SK-N-SH treated with all-trans-retinoic acid at 6 μM for 48 hours (cell line): ENCODE measurements at regions not wholly inside any gene's neighbourhood (a gene's known extent, or its start where the extent isn't known, plus 50 kb on each side); places are given as distances from the start of the nearest gene placed in this dataset.

ENCODE experiments used
- ATAC-seq: fragments of 200-7000 bp; cut with Tn5 transposase; 3 replicates; pipeline ENCODE4 v1.9.1; 2020; ENCODE audit warnings: mild to moderate bottlenecking, moderate library complexity
- BACH2 ChIP-seq: fragments of 250-450 bp; sonication (Bioruptor Pico); IDR thresholded peaks from 2 replicates; pipeline ENCODE4 v1.9.0; 2021; ENCODE audit warnings: mild to moderate bottlenecking, borderline replicate concordance
- CREB5 ChIP-seq: fragments of 250-450 bp; sonication (Bioruptor Pico); IDR thresholded peaks from 2 replicates; pipeline ENCODE4 v1.5.1; 2020; ENCODE audit warnings: low read depth, mild to moderate bottlenecking, moderate library complexity
- CSDC2 ChIP-seq: fragments of 250-450 bp; sonication (Bioruptor Pico); IDR thresholded peaks from 2 replicates; pipeline ENCODE4 v1.5.0; 2020; ENCODE audit warnings: mild to moderate bottlenecking, moderate library complexity
- ESRRG ChIP-seq: fragments of 250-450 bp; sonication (Bioruptor Pico); IDR thresholded peaks from 2 replicates; pipeline ENCODE4 v1.6.1; 2021; ENCODE audit warnings: mild to moderate bottlenecking
- GLIS3 ChIP-seq: fragments of 250-450 bp; sonication (Bioruptor Pico); IDR thresholded peaks from 2 replicates; pipeline ENCODE4 v1.5.0; 2020; ENCODE audit warnings: mild to moderate bottlenecking, moderate library complexity
- ISL1 ChIP-seq: fragments of 250-450 bp; sonication (Bioruptor Pico); IDR thresholded peaks from 2 replicates; pipeline ENCODE4 v2.1.2; 2022; ENCODE audit warnings: mild to moderate bottlenecking, moderate library complexity
- OSR1 ChIP-seq: fragments of 250-450 bp; sonication (Bioruptor Pico); IDR thresholded peaks from 2 replicates; pipeline ENCODE4 v1.8.0; 2022; ENCODE audit warnings: moderate library complexity, mild to moderate bottlenecking, inconsistent platforms
- PATZ1 ChIP-seq: fragments of 250-450 bp; sonication (Bioruptor Pico); IDR thresholded peaks from 2 replicates; pipeline ENCODE4 v1.8.0; 2020; ENCODE audit warnings: mild to moderate bottlenecking, moderate library complexity, borderline replicate concordance
- POU6F1 ChIP-seq: fragments of 250-450 bp; sonication (Bioruptor Pico); IDR thresholded peaks from 2 replicates; pipeline ENCODE4 v1.8.0; 2021; ENCODE audit warnings: low read depth, mild to moderate bottlenecking, moderate library complexity, borderline replicate concordance
- RARB ChIP-seq: fragments of 250-450 bp; sonication (Bioruptor Pico); IDR thresholded peaks from 2 replicates; pipeline ENCODE4 v1.8.0; 2021; ENCODE audit warnings: mild to moderate bottlenecking, moderate library complexity
- SNAI2 ChIP-seq: fragments of 250-450 bp; sonication (Bioruptor Pico); IDR thresholded peaks from 2 replicates; pipeline ENCODE4 v1.5.0; 2020; ENCODE audit warnings: mild to moderate bottlenecking, moderate library complexity
- TCF4 ChIP-seq: fragments of 250-450 bp; sonication (Bioruptor Pico); IDR thresholded peaks from 2 replicates; pipeline ENCODE4 v1.8.0; 2021; ENCODE audit warnings: mild to moderate bottlenecking, moderate library complexity, borderline replicate concordance
- TOX ChIP-seq: fragments of 250-450 bp; sonication (Bioruptor Pico); IDR thresholded peaks from 2 replicates; pipeline ENCODE4 v1.8.0; 2021; ENCODE audit warnings: mild to moderate bottlenecking, moderate library complexity, borderline replicate concordance
- TSHZ2 ChIP-seq: fragments of 250-450 bp; sonication (Bioruptor Pico); IDR thresholded peaks from 2 replicates; pipeline ENCODE4 v1.5.0; 2020; ENCODE audit warnings: mild to moderate bottlenecking, moderate library complexity
- ZC3H10 ChIP-seq: fragments of 250-450 bp; sonication (Bioruptor Pico); IDR thresholded peaks from 2 replicates; pipeline ENCODE4 v1.5.1; 2021; ENCODE audit warnings: mild to moderate bottlenecking, moderate library complexity
- ZFP3 ChIP-seq: fragments of 250-450 bp; sonication (Bioruptor Pico); IDR thresholded peaks from 2 replicates; pipeline ENCODE4 v1.5.0; 2020; ENCODE audit warnings: mild to moderate bottlenecking, moderate library complexity
- ZFP30 ChIP-seq: fragments of 450-650 bp; formaldehyde crosslinking; IDR thresholded peaks from 2 replicates; pipeline ENCODE4 v1.5.0; 2022; ENCODE audit warnings: mild to moderate bottlenecking, moderate library complexity
- ZNF565 ChIP-seq: fragments of 450-650 bp; formaldehyde crosslinking; conservative IDR thresholded peaks from 2 replicates; pipeline ENCODE4 v1.5.0; 2020; ENCODE audit warnings: low read depth, mild to moderate bottlenecking, moderate library complexity
- ZNF70 ChIP-seq: fragments of 450-650 bp; formaldehyde crosslinking; IDR thresholded peaks from 2 replicates; pipeline ENCODE4 v1.5.0; 2020; ENCODE audit warnings: mild to moderate bottlenecking, moderate library complexity
- ZNF8 ChIP-seq: fragments of 450-650 bp; formaldehyde crosslinking; IDR thresholded peaks from 2 replicates; pipeline ENCODE4 v1.5.0; 2020; ENCODE audit warnings: mild to moderate bottlenecking, moderate library complexity
- TF ChIP-seq, protein P1 (sequence below): fragments of 250-450 bp; sonication (Bioruptor Pico); IDR thresholded peaks from 2 replicates; pipeline ENCODE4 v1.5.1; 2021; ENCODE audit warnings: mild to moderate bottlenecking, moderate library complexity

DNA sequence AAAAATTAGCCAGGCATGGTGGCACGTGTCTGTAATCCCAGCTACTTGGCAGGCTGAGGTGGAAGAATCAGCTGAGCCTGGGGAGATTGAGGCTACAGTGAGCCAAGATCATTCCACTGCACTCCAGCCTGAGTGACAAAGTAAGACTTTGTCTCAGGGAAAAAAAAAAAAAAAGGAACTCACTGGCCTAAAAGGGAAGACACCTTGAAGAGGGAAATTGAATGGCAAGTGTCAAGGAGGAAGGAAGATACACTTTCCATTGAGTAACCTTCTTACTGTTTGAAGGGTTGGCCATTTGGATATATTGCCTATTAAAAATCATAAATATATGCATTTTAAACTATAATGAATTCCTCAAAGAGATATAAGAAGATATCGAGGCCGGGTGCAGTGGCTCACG lies 147.5 kb upstream of the FAM241A start:
- no peak for ATAC-seq
- TF ChIP-seq, protein P1, sequence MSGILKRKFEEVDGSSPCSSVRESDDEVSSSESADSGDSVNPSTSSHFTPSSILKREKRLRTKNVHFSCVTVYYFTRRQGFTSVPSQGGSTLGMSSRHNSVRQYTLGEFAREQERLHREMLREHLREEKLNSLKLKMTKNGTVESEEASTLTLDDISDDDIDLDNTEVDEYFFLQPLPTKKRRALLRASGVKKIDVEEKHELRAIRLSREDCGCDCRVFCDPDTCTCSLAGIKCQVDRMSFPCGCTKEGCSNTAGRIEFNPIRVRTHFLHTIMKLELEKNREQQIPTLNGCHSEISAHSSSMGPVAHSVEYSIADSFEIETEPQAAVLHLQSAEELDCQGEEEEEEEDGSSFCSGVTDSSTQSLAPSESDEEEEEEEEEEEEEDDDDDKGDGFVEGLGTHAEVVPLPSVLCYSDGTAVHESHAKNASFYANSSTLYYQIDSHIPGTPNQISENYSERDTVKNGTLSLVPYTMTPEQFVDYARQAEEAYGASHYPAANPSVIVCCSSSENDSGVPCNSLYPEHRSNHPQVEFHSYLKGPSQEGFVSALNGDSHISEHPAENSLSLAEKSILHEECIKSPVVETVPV (CRISPR knock-in tag) = no peak
- no peak for TF ChIP-seq SNAI2
- TF ChIP-seq GLIS3 = no peak
- TF ChIP-seq ZNF565 (CRISPR knock-in tag) = no peak
- TF ChIP-seq ISL1 = no peak
- no peak for TF ChIP-seq ESRRG
- TF ChIP-seq ZFP3 = no peak
- no peak for TF ChIP-seq ZNF70 (CRISPR knock-in tag)
- no peak for TF ChIP-seq TSHZ2 (CRISPR knock-in tag)
- TF ChIP-seq BACH2 (CRISPR knock-in tag) = no peak

DNA sequence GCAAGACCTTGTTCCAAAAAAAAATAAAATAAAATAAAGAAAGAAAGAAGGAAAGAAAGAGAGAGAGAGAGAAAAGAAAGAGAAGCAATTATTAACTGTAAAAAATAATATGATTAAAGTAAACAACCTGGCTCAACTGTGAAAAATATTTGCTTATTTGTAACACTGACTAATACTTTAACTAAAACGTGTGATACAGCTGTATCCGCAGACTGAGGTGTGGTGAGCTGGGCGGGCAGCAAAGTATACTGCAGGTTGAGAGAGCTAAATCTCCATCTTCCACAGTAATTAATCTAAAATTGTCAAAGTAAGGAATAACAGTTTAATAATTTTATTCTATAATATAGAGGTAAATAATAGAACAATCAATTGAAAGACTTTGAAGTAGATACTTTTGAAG lies 145.5 kb upstream of the FAM241A start:
- no peak for ATAC-seq
- TF ChIP-seq ZFP30 (CRISPR knock-in tag) = no peak
- no peak for TF ChIP-seq TOX (CRISPR knock-in tag)
- TF ChIP-seq CREB5 = no peak
- no peak for TF ChIP-seq POU6F1 (CRISPR knock-in tag)
- TF ChIP-seq ESRRG = no peak
- no peak for TF ChIP-seq TSHZ2 (CRISPR knock-in tag)
- TF ChIP-seq OSR1 (CRISPR knock-in tag) = no peak
- TF ChIP-seq RARB (CRISPR knock-in tag) = no peak
- TF ChIP-seq PATZ1 (CRISPR knock-in tag) = no peak
- TF ChIP-seq TCF4 (CRISPR knock-in tag) = no peak
- no peak for TF ChIP-seq ZC3H10 (CRISPR knock-in tag)
- TF ChIP-seq ZNF70 (CRISPR knock-in tag) = no peak
- no peak for TF ChIP-seq CSDC2
- TF ChIP-seq ZNF8 (CRISPR knock-in tag) = no peak
